ENCODE measurements at regions not wholly inside any gene's neighbourhood (a gene's known extent, or its start where the extent isn't known, plus 50 kb on each side); places are given as distances from the start of the nearest gene placed in this dataset.
A peak's percentile ranks its signal among the peaks of the same experiment; 100 is the strongest.

DNA sequence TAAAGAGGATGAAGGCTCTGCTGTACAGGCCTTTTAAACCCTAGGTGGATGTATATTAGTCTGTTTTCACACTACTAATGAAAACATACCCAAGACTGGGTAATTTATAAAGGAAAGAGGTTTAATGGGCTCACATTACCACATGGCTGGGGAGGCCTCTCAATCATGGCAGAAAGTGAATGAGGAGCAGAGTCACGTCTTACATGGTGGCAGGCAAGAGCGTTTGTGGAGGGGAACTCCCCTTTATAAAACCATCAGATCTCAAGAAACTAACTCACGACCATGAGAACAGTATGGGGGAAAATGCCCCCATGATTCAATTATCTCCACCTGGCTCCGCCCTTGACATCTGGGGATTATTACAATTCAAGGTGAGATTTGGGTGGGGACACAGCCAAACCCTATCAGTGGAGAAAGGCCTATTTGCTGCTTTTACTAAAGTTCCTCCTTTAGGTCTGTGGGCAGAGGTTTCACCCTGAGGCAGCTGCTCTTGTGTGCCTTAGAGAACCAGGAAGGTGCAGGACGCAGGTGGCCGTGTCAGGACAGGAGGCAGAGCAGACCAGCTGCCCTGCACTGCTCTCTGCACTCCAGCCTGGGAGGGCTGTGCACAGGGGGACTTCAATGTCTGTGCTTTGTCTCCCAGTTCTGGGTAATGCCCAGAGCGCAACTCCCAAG lies 178.8 kb upstream of the HDAC4 start:
- DNase-seq = no peak

DNA sequence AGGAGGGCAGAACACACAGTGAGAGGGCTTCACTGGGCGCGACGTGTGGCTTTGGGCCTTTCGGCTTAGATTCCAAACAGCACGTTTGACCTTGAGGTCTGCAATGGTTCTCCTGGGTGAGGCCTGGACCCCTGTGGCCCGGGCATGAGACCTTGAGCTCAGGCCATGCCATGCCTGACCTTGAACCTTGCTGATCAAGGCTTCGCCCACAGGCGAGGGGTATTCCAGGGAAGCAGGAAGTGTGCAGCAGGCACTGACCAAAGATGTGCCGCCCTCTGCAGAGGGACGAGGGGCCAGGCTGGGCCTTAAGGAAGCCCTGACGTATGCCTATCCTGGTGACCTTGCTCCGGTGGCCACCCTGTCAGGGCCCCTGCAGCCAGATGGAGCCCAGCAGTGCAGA lies 178.3 kb upstream of the HDAC4 start:
- no peak for DNase-seq

DNA sequence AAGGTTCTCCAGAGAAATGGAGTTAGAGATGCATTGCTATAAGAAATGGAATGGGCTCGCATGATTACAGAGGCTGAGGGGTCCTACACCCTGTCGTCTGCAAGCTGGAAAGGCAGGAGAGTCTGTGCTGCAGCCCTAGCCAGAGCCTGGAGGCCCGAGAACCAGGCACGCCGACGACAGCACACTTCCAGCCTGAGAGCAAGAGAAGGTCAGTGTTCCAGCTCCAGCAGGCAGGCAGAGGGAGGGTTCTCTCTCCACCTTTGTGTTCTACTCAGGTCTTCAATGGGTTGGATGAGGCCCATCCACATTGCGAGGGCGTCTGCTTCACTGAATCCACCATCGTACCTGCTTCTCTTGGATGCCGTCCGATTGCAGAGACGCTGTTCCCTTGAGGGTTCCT lies 177.6 kb upstream of the HDAC4 start:
- DNase-seq = no peak

DNA sequence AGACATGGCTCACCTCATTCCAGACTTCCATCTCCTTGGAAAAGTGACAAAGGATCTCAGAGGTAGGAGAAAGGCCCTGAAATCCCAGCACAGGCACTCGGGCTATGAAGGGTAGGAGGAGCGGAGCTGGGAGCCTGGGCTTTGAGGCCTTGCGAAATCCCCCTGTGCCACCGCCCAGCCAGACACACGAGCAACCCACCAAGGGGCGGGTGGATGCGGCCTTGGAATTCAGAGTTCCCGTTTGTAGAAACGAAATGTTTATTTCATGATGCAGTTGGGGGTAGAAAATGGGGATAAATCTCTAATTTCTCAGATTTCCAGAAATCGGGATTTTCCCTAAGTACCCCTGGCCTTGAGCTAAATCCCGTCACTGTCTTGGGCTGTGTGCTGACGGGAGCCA lies 177.1 kb upstream of the HDAC4 start:
- DNase-seq = no peak

DNA sequence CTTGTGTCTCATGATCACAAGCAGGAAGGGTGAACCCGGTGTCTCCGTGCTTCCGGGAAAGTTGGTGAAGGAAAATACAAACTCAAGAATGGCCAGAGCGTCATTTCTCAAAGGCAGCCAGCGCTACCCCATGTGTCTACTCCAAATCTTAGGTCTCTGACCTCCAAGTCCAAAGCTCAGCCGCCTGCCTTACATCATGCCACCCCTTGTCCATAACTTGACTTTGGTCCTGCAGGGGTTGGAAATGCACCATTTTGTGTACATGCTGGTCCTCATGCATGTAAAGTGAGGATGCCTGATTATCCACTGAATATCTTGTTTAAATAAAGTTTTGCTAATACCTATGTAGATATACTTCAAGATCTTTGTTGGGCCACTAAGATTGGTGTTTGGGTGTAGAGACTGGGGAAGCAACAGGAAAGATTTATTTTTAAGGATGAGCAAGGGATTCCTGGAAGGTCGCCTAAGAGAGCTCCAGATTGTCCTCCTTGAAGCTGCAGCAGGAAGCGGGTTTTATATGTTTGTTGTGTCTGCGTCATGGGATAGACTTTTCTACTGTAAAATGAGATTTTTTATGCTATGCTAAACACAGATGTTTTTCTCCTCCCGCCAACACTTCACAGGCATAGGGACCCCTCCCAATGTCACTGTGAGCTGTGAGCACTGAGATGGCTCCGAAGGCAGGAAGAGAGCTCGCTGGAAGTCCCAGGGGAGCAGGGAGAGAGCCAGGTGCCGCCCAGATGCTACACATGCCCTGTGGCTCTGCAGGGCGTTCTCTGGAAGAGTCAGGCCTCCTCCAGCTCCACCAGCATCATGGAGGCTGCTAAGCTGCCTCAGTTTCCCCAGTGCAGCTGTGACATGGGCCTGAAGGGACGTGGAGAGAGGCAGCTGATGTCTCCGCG lies 176.2 kb upstream of the HDAC4 start:
- no peak for DNase-seq

DNA sequence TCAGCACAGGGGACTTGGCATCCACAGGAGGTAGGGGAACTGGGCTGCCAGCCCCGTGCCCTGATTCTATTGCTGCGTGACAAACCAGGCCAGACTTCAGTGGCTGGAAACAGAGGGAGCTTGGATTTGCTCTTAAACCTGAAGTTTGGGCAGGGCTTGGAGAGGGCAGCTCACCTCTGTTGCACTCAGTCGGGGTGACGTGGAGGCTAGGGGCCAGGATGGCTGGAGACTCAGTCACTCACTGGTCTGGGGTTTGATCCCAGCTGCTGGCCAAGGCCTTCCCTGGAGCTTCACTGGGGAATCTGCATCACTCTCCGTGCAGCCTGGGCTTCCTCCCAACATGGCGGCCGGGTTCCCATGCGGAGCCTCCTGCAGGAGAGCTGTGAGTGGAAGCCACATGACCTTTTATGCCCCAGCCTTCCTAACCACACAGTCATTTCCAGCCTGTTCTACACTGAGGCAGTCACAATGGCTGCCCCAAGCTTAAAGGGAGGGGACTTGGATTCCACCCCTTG lies 175.2 kb upstream of the HDAC4 start:
- DNase-seq = no peak

DNA sequence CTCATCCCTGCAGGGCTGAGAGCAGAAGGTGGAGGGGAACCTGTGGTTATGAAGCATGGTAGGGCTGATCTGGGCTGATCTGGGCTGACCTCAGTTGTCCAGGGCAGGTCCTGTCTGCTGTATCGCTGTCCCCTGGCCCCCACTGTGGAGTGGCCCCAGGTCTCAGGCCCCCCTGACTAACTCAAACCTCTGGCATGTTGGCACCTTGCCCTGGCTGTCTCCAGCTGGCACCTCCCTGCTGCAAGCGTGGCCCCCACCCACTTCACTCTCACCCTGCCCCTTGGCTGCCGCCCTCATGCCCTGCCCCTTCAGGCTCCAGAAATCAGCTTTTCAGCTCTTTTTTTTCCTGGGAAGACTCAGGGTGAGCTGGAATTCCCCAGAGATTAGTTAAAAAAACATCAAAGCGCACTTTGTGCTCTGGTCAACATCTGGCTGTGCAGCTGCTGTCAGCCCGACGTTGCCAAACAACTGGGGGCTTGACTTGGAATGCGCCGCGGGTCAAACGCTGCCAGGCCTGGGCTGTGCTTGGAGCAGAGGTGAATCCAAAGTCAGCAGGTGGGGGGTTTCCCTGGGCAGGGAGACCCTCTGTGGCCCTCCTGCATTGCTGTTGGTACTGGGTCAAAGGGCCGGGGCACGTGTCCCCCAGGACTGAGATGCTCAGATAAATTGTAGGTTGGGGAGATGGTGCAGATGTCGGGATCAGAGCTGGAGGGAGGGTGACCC lies 173.8 kb upstream of the HDAC4 start:
- no peak for DNase-seq

DNA sequence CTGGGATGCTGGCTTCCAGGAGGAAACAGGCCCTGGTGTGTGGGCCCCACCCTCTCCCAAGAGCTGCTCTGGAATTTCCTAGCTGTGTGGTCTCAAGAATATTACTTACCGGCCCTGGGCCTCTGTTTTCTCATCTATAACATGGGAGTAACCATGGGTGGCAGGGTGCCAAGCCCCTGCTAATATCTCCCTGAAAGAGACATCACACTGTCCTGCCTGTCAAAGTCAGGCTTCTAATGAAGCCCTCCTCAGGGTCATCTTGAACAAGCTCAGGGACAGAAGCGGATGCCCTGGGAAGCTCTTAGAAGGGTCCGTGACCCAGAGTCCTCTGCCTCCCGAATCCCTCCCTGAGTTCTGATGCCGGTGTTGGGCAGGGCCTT lies 173.2 kb upstream of the HDAC4 start:
- no peak for DNase-seq

DNA sequence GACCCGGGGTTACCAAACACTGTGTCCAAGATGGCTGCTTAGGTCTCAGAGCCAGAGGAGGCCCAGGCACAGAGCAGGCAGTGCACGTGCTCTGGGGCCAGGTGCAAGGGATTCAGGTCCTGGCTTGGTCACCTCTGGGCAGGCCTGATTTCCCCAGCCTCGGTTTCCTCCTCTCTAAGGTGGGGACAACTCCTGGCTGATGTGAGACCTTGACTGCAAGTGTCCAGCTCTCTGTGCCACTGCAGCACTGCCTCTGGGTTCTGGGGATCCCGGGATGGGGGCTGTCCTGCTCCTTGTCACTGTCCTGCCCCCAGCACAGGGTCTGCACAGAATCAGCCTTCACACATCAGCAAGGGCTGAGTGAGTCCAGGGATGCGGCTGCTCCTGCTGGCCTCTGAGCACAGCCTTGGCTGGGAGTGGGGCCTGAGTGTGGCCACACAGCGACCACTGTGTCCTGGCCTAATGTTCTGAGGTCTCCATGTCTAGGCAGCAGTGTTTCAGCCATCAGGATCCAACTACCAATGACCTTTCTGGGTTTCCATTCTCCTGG lies 170.2 kb upstream of the HDAC4 start:
- no peak for DNase-seq

DNA sequence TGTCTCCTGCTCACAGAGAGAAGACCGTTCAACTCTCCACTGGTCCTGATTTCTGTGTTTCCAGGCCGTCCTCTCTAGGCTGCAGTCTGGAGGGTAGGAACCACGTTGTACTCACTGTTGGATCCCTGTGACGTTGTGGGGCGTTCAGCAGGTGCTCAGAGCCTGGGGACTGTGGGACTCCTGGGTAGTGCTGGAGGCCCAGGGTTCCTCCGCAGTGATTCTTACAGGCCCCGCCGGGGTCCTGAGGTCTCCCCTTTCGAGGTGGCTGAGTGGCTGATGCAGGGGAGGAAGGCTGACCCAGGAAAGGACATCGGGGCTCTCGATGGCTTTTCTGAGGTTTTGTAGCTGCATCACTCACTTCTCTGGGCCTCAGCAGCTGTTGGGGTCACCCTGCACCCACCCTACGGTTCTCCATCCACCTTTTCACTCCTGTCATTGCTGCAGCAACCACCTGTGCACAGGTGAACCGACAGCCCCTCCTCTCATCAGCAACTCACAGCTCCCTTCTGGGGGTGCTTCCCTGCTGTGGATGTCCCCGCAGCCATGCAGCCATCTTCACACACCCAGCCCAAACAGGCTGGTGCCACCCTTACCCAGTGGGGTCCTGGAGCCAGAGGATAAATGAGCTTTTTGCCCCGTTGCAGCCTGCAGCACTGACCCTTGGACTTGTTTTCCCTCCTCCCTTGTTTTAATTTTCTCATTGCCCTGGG lies 169.6 kb upstream of the HDAC4 start:
- no peak for DNase-seq

DNA sequence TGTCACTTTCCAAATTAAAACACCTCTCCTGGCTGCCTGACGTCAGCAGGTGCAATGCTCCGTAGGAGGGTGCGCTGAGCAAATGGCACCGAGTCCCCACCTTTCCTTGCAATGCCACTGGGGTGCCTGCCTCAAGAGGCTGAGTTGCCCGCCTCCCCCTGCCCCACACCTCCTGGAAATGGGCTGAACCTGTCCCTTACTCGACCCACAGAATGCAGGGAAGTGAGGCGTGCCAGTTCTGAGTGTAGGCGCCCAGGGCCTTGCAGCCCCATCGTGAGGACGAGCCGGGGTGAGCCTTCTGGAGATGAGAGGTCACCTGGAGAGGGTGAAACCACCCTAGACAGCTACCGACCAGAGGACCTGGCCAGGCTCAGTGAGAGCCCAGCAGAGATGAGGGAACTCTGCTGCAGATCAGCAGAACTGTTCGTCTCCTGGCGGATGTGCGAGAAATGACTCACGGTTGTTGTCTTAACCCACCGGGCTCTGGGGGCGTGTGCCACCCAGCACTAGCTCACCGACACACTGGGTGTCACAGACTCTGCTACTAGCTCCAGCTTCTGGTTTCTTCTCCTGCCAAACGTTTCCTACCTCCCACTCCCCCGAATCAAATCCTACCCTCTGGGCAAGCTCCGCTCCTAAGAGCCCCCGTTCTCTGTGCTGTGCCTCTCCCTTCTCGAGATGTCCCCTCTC lies 168.7 kb upstream of the HDAC4 start:
- no peak for DNase-seq

DNA sequence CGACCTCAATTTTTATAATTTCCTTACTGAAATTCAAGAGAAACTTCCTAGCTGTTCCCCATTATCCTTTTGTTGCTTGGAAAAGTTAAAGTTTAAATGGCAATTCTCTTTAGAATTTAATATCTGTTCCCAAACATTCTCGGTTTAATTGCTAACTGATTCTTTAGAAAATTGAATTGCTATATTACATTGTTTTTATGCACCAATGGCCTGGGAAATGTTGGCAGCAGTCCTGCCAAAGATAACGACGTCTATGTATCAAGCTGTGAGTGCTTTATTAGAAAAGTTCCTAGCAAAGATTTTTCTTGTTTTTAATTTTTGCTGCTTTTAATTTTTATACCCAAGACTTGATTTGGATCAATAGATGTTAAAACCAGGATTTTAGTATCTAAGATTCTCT lies 167.8 kb upstream of the HDAC4 start:
- DNase-seq = no peak

DNA sequence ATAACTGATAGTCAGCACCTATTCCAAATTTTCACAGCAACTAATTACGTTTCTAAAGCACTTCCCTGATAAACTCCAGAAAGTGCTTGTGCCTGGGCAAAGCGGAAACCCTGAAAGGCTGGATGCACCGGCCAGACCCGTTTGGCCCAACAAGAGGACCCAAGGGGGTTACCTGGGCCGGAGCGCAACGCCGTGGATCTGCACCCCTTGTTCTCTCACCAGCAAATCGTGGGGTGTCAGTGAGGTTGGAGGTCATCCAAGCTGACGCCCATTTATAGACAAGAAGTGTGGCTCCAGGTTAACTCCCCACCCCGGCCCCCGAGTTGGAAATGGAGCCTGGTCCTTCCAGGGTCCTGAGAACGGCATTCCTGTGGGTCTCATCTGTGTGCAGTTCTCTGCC lies 167.0 kb upstream of the HDAC4 start:
- DNase-seq = no peak

DNA sequence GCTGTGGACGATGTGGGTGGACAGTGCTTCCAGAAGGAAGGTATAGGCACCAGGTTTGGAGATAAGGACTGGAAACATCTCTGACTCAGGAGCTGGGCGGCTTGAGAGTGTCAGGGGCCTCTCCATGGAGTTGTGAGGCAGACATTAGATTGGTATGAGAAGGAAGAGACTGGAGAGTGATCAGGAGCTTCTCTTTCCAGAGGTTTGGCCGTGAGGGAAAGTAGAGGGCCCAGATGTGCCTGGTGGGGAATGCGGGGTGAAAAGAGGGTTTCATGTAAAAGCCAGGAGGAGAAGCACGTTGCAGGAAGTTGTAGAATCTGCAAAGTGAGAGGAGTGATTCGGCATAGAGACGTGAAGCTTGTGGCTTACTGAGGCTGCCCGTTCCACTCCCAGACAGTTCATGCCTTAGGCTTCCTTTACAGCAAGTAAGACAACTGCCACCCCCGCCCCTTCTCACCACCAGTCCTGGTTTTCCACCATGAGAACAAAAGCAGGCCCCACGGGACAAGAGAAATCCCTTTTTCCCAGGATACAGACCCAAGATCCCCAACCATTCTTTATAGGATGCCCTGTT lies 166.3 kb upstream of the HDAC4 start:
- no peak for DNase-seq

DNA sequence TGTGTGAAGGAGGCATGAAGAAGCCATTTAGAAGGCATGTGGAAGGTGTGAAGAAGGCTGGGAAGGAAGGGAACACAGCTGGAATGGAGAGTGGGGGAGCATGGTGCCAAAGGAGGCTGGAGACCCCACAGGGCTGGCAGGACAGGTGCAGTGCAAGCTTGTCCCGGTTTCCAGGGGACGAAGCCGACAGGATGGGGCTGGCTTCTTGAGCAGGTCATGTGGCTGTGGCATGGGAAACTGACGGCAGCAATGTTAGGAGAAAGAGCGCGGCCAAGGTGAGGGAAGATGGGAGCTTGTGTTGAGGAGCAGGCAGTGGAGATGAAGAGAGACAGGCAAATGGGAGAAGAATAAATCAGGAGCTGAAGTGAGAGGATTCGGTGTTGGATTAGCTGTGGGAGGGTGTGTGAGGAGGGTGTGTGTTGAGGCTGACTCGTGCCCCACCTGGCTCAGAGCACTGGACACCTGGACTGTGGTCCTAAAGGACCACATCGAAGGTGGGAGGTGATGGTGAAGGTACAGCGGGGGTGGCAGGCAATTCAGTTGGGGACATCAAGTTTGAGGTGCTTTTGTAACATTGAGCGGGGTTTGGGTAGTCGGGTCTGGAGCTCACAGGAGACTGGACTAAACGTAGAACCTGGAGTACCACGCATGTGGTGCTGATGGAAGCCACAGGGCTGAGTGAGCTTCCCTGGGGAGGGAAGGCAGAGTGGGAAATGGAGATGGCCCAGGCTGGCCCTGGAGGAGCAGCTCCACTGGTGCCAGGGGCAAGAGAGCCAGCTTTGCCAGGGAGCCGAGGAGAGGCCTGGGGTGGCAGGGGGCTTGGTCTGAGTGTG lies 165.6 kb upstream of the HDAC4 start:
- DNase-seq = no peak

DNA sequence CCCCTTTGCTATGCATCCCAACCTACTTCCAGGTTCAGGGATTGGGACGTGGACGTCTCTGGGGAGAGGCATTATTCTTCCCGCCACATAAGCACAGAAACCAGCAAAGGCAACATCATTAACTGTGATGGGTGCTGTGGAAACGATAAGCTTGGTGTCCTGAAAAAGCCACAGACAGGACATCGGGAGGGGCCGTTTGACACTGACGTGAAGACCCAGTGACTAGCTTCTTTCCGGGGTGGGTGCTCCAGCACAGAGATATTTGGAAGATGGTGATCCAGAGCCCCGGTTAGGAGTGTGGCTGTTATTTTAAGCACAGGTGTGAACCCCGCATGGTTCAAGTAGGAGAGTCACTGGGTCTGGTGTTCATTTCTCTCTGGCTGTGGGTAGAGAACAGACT lies 163.8 kb upstream of the HDAC4 start:
- no peak for DNase-seq

DNA sequence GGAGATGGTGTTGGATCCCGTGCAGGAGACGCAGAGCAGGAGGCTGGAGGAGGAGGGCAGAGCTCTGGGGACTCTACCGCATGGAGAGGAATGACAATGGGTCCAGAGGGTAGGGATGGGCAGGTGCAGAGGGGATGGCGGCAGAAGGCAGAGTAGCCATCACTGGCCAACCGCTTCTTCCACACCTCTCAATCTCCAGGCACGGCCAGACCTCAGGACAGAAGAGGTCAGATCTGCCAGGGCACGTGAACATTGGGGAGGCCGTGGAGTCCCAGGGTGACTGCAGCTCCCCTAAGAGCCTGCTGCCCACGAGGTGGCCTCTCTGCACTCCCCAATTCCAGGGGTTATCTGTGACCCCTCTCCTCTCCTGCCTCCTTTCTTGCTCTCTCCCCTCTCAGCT lies 162.7 kb upstream of the HDAC4 start:
- no peak for DNase-seq

DNA sequence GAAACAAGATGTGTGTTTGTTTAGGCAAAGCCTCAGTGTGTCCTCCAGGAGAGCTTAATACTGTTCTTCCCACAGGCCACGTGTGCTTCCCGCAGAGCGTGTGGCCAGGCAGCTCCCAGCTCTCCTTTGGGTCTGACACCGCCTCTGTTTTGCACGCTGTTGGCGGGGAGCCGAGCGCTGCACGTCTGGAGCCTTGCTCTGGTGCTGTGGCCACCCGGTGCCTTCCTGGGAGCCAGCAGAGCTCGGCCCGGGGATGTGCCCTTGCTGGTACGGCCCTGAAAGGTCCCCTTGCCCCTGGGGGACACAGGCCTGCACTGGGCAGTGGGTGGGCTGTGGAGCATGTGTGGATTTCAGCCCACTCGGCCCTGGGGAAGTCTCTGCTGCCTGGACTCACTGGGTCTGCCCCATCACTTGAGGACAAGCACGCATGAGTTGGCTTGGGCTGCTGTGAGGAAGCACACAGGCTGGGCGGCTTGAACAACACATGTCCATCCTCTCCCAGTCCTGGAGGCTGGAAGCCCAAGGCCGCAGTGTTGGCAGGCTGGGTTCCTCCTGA lies 160.7 kb upstream of the HDAC4 start:
- peak; percentile 57 for DNase-seq

DNA sequence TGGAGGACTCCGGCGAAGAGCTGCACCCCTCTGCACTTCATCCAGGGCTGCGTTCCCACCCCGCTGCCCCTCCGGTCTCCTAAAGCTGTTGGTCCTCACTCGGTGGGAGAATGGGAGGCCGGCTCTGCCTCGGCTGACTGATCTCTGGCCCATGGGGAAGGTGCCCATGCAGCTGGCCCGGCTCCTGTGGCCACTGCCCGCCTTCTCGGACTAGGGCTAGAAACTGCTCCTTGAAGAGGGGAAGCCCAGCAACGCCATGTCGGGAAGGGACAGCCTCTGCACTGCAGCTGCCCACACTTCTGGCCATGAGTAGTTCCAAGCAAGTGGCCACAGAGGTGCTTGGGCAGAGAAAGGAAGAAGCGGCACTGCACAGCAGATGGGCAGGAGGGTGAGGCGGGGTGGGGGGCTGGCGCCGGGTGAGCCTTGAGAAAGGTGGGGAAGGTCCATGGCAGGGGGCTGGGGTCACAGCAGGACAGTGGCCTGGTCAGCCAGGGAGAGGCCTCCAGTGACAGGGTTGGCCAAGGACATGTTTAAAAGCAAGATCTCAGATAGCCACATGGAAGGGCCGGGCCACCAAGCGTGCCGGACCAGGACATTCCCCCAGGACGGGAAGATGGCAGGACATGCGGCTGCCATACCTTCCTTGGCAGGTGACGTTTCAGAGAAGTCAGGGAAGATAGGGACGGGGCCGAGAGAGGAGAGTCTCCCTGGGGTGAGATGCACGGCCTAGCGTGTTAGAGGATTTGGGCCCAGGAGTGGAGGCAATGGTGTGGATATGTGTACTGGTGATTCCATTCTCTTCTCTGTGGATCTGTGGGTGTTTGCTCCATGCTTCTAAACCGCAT lies 158.8 kb upstream of the HDAC4 start:
- no peak for DNase-seq
